ENCODE measurements at regions not wholly inside any gene's neighbourhood (a gene's known extent, or its start where the extent isn't known, plus 50 kb on each side); places are given as distances from the start of the nearest gene placed in this dataset.

DNA sequence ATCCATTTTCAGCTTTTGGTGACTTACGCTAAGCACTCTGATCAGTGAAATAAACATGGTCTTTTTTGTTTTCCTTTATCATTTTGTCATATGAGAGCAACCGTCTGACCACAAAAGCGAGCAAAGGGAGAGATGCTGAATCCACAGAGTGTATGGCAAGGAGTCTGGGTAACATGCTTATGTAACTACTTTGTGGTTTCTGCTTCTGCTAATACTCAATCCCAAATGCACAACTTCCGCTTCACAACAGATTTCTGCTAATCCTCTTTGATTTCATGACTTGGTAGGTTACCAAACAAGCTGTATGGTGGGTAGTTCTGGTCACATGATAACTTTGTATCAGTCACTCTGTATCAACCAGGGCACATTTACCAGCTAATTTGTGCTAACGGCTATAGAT is 908.4 kb upstream of the CRIM1 start:
- TF ChIP-seq, protein P1, sequence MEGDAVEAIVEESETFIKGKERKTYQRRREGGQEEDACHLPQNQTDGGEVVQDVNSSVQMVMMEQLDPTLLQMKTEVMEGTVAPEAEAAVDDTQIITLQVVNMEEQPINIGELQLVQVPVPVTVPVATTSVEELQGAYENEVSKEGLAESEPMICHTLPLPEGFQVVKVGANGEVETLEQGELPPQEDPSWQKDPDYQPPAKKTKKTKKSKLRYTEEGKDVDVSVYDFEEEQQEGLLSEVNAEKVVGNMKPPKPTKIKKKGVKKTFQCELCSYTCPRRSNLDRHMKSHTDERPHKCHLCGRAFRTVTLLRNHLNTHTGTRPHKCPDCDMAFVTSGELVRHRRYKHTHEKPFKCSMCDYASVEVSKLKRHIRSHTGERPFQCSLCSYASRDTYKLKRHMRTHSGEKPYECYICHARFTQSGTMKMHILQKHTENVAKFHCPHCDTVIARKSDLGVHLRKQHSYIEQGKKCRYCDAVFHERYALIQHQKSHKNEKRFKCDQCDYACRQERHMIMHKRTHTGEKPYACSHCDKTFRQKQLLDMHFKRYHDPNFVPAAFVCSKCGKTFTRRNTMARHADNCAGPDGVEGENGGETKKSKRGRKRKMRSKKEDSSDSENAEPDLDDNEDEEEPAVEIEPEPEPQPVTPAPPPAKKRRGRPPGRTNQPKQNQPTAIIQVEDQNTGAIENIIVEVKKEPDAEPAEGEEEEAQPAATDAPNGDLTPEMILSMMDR (IDR thresholded peaks at IDR 0.05): no peak
- TF ChIP-seq POLR2A (IDR thresholded peaks at IDR 0.05): no peak
